BJ (cell line): ENCODE measurements at regions not wholly inside any gene's neighbourhood (a gene's known extent, or its start where the extent isn't known, plus 50 kb on each side); places are given as distances from the start of the nearest gene placed in this dataset.

Experiments
- CTCF ChIA-PET: fragments of 350-600 bp; formaldehyde crosslinking; extraction: SDS; loops from one replicate; lab custom pipeline; 2021; ENCODE audit warnings: antibody characterized with exemption, inconsistent platforms; lab: Yijun Ruan, JAX
- POLR2A ChIA-PET: fragments of 300-600 bp; sonication (Branson Sonifier 250); formaldehyde crosslinking; extraction: SDS; loops from one replicate; lab custom pipeline; 2021; ENCODE audit warnings: antibody characterized with exemption; lab: Charles Lee
- DNase-seq: peaks from one replicate; pipeline ENCODE4 v3.0.0-alpha.2; 2011; ENCODE audit warnings: low read depth
- H3K27me3 ChIP-seq: 2 replicates; pipeline ENCODE4 v1.6.0; 2011; ENCODE audit warnings: low read length; ENCODE audit not compliant: control insufficient read depth, insufficient read depth
- H3K36me3 ChIP-seq: 2 replicates; pipeline ENCODE4 v1.5.1; 2011; ENCODE audit warnings: low read length; ENCODE audit not compliant: control insufficient read depth, insufficient read depth
- H3K4me3 ChIP-seq: 2 replicates; pipeline ENCODE4 v1.5.1; 2011; ENCODE audit warnings: low read depth, mild to moderate bottlenecking, control low read depth, low read length
- TF ChIP-seq, protein P1 (sequence below): IDR thresholded peaks from 2 replicates; pipeline ENCODE4 v1.5.1; 2011; ENCODE audit warnings: low read depth, mild to moderate bottlenecking, control low read depth, inconsistent platforms, low read length, moderate library complexity; ENCODE audit not compliant: insufficient read depth

DNA sequence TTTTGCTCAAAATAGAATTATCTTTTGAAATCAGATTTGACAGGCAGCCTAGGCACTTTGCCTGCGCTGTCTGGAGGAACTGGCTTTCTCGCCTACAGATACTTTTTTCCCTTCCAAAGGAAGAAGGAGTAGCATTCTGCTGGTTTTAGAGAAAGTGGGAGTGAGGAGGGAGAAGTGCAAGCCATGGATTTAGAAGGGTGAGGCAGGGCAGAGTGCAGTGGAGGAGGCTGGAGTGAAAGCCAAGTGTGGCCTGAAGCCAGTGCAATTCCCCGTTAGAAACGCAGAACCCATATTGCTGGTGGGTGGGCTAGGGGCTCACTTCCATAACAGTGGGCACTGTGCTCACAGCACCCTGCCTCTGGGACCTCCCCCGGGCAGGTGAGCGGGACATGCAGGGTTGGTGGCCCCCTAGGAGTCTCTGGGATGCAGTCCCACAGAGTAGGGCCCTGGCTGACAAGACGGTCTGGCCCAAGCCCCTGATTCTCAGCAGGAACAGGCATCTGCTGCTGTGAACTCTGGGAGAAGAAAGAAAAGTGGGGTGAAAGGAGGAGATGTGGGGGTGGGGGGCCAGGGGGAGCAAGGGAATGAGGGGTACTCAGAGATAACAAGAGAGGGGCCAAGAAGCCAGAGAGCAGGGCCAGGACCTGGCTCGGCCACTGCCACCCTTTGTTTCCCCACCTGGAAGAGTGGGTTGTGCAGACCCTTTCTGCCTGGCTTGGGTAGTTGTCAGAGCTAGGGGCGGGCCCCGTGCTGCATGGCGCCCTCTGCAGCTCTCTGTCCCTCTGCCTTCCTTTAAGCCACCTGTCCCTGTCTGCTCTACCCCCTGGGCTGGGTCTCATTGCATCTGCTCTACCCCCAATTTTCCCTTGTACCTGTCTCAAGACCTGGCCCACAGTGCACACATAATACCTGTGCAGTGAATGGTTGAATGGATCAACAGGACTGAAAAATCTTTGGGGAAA, 273.5 kb upstream of the HS6ST1 start:
- no peaks in the 10 kb centered on the region; the same call in 1 of the 2 replicates for H3K27me3 ChIP-seq
- H3K36me3 ChIP-seq = no peaks in the 10 kb centered on the region
- DNase-seq = no peak
- no peak overlapping the region for H3K4me3 ChIP-seq
- TF ChIP-seq, protein P1, sequence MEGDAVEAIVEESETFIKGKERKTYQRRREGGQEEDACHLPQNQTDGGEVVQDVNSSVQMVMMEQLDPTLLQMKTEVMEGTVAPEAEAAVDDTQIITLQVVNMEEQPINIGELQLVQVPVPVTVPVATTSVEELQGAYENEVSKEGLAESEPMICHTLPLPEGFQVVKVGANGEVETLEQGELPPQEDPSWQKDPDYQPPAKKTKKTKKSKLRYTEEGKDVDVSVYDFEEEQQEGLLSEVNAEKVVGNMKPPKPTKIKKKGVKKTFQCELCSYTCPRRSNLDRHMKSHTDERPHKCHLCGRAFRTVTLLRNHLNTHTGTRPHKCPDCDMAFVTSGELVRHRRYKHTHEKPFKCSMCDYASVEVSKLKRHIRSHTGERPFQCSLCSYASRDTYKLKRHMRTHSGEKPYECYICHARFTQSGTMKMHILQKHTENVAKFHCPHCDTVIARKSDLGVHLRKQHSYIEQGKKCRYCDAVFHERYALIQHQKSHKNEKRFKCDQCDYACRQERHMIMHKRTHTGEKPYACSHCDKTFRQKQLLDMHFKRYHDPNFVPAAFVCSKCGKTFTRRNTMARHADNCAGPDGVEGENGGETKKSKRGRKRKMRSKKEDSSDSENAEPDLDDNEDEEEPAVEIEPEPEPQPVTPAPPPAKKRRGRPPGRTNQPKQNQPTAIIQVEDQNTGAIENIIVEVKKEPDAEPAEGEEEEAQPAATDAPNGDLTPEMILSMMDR = no peak
- ChIA-PET POLR2A (no interaction called here), CTCF (no interaction called here)

DNA sequence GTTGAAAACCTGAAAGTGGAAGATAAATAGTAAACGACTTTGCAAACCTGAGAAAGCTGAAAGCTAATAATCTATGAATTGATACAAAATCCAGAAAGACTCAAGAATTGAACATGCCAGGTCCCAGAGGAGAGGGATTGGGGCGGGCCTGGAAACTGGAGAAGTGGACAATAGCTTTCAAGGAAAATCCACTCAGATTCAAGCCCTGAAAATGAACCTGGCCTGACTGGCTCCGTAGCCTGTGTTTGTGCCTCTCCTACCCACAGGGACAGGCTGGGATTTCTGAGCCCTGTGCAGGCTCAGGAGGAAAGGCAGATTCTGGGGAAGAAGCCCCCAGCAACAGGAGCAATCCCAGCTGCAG, 274.8 kb upstream of the HS6ST1 start:
- ChIA-PET POLR2A (no interaction called here), CTCF (no interaction called here)
- no peaks in the 10 kb centered on the region; the same call in 1 of the 2 replicates for H3K27me3 ChIP-seq
- no peak overlapping the region for H3K4me3 ChIP-seq
- H3K36me3 ChIP-seq = no peaks in the 10 kb centered on the region
- no peak for DNase-seq
- TF ChIP-seq, protein P1 = no peak

DNA sequence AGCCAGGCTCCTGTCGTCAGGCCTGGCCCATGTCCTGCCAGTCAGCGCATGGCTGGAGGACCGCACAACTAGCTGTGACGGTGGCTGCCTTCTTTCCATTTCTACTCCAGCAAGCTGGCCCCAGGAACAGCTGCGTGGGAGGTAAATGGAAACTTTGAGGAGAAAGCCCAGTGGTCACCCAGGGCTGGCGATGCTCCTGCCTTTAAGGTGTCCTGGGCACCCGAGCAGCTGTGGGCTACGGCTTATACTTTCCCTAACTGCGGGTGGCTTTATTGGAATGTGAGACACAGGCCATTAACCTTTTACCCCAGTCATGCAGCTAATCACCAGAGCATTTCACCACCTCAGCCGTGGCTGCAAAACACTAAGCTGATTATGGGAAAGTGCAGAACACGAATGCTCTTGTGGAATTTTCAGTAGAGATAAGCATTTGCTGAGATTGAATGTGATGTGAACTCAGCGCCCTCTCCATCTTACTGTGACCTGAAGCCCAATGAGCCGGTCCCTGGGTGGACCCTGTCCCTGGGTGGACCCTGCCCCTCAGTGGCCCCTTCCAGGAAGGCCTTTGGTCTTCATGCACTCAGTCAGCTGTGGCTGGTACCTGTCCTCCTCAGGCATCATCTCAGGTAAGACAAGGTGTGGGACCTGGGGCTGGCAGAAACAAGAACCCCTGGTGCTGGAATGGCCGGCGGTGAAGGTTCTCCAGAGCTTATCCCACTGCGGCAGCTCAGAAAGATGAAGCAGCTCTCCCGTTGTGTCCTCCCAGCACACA, 275.4 kb upstream of the HS6ST1 start:
- no peak for DNase-seq
- ChIA-PET CTCF (no interaction called here), POLR2A (no interaction called here)
- H3K27me3 ChIP-seq = no peaks in the 10 kb centered on the region; the same call in 1 of the 2 replicates
- H3K4me3 ChIP-seq = no peak overlapping the region
- TF ChIP-seq, protein P1 = no peak
- no peaks in the 10 kb centered on the region for H3K36me3 ChIP-seq

DNA sequence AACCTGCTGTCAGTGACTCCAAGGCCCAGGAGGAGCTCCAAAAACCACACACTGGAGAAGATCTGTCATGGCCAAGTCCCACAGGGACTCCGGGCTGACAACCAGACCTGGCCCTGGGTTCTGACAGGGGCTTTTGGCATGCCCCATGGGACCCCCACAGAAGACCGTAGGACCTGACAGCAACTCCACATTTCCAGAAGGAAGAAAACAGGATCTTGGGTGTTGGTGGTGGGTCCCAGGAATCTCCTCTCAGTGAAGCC, 275.9 kb upstream of the HS6ST1 start:
- ChIA-PET CTCF (no interaction called here), POLR2A (no interaction called here)
- no peak for DNase-seq
- H3K36me3 ChIP-seq = no peaks in the 10 kb centered on the region
- H3K4me3 ChIP-seq = no peak overlapping the region
- TF ChIP-seq, protein P1 = no peak
- H3K27me3 ChIP-seq = no peaks in the 10 kb centered on the region; the same call in 1 of the 2 replicates

DNA sequence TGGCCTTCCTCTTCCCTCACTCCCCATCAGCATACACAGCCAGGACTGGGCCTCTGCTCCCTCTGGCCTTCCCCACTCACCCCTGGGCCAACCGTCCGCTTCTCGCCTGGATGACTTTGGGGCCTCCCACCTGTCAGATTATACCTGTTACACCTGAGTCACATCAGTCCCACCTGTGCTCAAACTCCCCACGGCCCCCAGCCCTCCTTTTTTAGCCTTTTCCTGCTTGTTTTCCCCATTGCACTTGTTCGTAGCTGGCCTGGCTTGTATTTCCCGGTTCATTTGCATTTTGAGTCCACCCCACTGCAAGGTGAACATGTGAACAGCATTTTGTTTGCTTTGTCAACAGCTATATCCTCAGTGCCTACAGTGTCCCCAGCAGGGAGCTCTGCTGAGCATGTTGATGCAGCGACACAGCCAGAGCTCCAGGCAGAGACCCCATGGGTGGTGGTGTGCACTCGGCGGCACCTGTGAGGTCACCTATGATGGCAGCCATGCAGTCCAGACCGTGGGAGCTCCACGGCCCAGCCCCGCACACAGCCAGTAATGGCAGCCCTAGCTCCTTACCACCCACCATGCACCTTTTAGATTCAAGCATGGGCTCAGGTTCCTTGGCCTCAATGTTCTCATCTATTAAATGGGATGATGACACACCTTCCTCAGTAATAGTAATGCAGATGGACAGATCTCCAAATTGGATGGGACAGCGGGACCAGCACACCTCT, 276.4 kb upstream of the HS6ST1 start:
- CTCF ChIA-PET = no interaction called here

More for the DNA sequence above, 276.4 kb upstream of the HS6ST1 start:
- TF ChIP-seq, protein P1 = no peak
- H3K27me3 ChIP-seq = no peaks in the 10 kb centered on the region; the same call in 1 of the 2 replicates
- H3K4me3 ChIP-seq = no peak overlapping the region
- POLR2A ChIA-PET = no interaction called here
- no peaks in the 10 kb centered on the region for H3K36me3 ChIP-seq
- DNase-seq = no peak
